ENCODE measurements at regions not wholly inside any gene's neighbourhood (a gene's known extent, or its start where the extent isn't known, plus 50 kb on each side); places are given as distances from the start of the nearest gene placed in this dataset.

DNA sequence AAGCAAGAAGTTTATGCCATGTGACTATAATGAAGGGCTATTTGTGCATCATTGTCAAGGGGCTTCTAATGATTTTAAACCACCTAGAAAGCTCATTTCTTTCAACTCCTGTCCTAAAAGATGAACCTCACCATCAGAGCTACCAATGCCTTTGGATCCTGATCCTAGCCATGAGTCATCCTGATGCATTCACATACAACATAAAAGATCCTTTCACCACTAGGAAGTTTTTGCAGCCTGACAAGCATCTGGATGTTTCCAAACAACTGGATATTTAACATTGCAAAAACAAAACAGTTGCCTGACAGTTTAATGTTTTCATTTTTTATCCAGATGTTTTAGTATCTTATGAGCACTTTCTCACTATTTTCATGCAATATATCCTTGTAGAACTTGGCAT, 425.3 kb downstream of the MBD2 start:
- Histone ChIP-seq H3K9me1 (ENCODE audit: control insufficient read depth, insufficient read depth, low read length) (no peaks in the 10 kb centered on the region), H3K9ac (ENCODE audit: insufficient read depth in 1 of 2, low read depth in 2 of 2, low read length in 2 of 2) (no peak overlapping the region), H3K36me3 (ENCODE audit: control insufficient read depth, insufficient read depth, low read length) (no peaks in the 10 kb centered on the region), H3K9me3 (replicated peaks; ENCODE audit: control insufficient read depth, insufficient read depth, low read depth, low read length) (no peaks in the 10 kb centered on the region), H4K20me1 (replicated peaks; ENCODE audit: control insufficient read depth, insufficient read depth, low read length) (no peaks in the 10 kb centered on the region), H3K27me3 (ENCODE audit: control insufficient read depth in 2 of 2, insufficient read depth in 2 of 2, low read length in 2 of 2) (no peaks in the 10 kb centered on the region), H3K79me2 (ENCODE audit: control insufficient read depth, insufficient read depth, low read length) (no peaks in the 10 kb centered on the region), H3K4me3 (no peak overlapping the region), H3K4me1 (replicated peaks in 1 of 2; ENCODE audit: control insufficient read depth in 2 of 2, insufficient read depth in 2 of 2, low read length in 2 of 2) (no peaks in the 10 kb centered on the region), H3K4me2 (ENCODE audit: insufficient read depth, low read length) (no peak overlapping the region), H2AFZ (ENCODE audit: low read depth, low read length) (no peak overlapping the region), H3K27ac (ENCODE audit: extremely low read depth, low read depth, low read length) (no peak overlapping the region)
- CTCF ChIA-PET (ENCODE audit: low intra/inter-chr PET ratio), result no interaction called here
- POLR2A ChIA-PET, result no interaction called here
- ATAC-seq (no peak), DNase-seq (ENCODE audit: extremely low read depth in 1 of 4, low spot score in 3 of 4) (no peak), FAIRE-seq (no peak)
- intact Hi-C loops (cut with micrococcal nuclease) (no loop called here), in situ Hi-C loops (cut with MboI) (no loop called here)
- TF ChIP-seq, protein P1, sequence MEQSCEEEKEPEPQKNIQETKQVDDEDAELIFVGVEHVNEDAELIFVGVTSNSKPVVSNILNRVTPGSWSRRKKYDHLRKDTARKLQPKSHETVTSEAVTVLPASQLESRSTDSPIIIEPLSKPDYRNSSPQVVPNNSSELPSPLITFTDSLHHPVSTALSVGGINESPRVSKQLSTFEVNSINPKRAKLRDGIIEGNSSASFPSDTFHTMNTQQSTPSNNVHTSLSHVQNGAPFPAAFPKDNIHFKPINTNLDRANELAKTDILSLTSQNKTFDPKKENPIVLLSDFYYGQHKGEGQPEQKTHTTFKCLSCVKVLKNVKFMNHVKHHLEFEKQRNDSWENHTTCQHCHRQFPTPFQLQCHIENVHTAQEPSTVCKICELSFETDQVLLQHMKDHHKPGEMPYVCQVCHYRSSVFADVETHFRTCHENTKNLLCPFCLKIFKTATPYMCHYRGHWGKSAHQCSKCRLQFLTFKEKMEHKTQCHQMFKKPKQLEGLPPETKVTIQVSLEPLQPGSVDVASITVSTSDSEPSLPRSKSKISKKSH (CRISPR knock-in tag; IDR thresholded peaks at IDR 0.05), result no peak
- TF ChIP-seq, protein P2, sequence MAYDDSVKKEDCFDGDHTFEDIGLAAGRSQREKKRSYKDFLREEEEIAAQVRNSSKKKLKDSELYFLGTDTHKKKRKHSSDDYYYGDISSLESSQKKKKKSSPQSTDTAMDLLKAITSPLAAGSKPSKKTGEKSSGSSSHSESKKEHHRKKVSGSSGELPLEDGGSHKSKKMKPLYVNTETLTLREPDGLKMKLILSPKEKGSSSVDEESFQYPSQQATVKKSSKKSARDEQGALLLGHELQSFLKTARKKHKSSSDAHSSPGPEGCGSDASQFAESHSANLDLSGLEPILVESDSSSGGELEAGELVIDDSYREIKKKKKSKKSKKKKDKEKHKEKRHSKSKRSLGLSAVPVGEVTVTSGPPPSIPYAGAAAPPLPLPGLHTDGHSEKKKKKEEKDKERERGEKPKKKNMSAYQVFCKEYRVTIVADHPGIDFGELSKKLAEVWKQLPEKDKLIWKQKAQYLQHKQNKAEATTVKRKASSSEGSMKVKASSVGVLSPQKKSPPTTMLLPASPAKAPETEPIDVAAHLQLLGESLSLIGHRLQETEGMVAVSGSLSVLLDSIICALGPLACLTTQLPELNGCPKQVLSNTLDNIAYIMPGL (CRISPR knock-in tag; IDR thresholded peaks at IDR 0.05), result no peak
- TF ChIP-seq CBFB (CRISPR knock-in tag; IDR thresholded peaks at IDR 0.05), result no peak
- TF ChIP-seq ZNF830 (CRISPR knock-in tag; IDR thresholded peaks at IDR 0.05), result no peak
- no peak for TF ChIP-seq HDAC8 (tag; IDR thresholded peaks at IDR 0.05)
- no peak for TF ChIP-seq DDX20 (tag; IDR thresholded peaks at IDR 0.05; ENCODE audit: low read depth)
- no peak for TF ChIP-seq BCOR (IDR thresholded peaks at IDR 0.05)
- no peak for TF ChIP-seq ZNF589 (CRISPR knock-in tag; IDR thresholded peaks at IDR 0.05; ENCODE audit: low read depth)
- TF ChIP-seq FOS (IDR thresholded peaks at IDR 0.05; ENCODE audit: extremely low read depth, insufficient read length), result no peak
- TF ChIP-seq ZBTB8A (IDR thresholded peaks at IDR 0.05; ENCODE audit: partially characterized antibody), result no peak
- TF ChIP-seq RBM15 (IDR thresholded peaks at IDR 0.05; ENCODE audit: insufficient read depth, low read length), result no peak
- no peak for TF ChIP-seq ZNF707 (CRISPR knock-in tag; conservative IDR thresholded peaks at IDR 0.05)
- TF ChIP-seq XRCC5 (IDR thresholded peaks at IDR 0.05; ENCODE audit: low read depth, low read length), result no peak
- TF ChIP-seq CBX1 (IDR thresholded peaks at IDR 0.05; ENCODE audit: low read depth), result no peak
- TF ChIP-seq, protein P3, sequence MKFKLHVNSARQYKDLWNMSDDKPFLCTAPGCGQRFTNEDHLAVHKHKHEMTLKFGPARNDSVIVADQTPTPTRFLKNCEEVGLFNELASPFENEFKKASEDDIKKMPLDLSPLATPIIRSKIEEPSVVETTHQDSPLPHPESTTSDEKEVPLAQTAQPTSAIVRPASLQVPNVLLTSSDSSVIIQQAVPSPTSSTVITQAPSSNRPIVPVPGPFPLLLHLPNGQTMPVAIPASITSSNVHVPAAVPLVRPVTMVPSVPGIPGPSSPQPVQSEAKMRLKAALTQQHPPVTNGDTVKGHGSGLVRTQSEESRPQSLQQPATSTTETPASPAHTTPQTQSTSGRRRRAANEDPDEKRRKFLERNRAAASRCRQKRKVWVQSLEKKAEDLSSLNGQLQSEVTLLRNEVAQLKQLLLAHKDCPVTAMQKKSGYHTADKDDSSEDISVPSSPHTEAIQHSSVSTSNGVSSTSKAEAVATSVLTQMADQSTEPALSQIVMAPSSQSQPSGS (CRISPR knock-in tag; IDR thresholded peaks at IDR 0.05), result no peak
- TF ChIP-seq ZNF766 (CRISPR knock-in tag; conservative IDR thresholded peaks at IDR 0.05), result no peak
- no TSS peak for BruUV-seq (replicated peaks)

Measured in K562 (cell line).